WTC11 (cell line): ENCODE measurements at regions not wholly inside any gene's neighbourhood (a gene's known extent, or its start where the extent isn't known, plus 50 kb on each side); places are given as distances from the start of the nearest gene placed in this dataset.

ENCODE experiments used
- ATAC-seq: fragments of 200-7000 bp; cut with Tn5 transposase; 2 replicates; pipeline ENCODE4 v1.10.0; 2021; ENCODE audit warnings: mild to moderate bottlenecking, moderate library complexity
- CTCF ChIA-PET: fragments of 300-600 bp; sonication (Branson Sonifier 250); formaldehyde crosslinking; loops from one replicate; lab custom pipeline; 2021; ENCODE audit warnings: antibody characterized with exemption; lab: Charles Lee
- POLR2A ChIA-PET: fragments of 350-600 bp; sonication (Branson Sonifier 250); formaldehyde crosslinking; loops from one replicate; lab custom pipeline; 2021; ENCODE audit warnings: antibody characterized with exemption; lab: Charles Lee
- DNase-seq: peaks from one replicate; pipeline ENCODE4 v3.0.0; 2021; ENCODE audit warnings: low spot score
- H3K27ac Mint-ChIP-seq: 2 replicates; pipeline ENCODE4 v1.8.0; 2021; ENCODE audit warnings: mixed read lengths
- H3K27me3 Mint-ChIP-seq: 2 replicates; pipeline ENCODE4 v1.8.0; 2021; ENCODE audit warnings: low read depth, mild to moderate bottlenecking, moderate library complexity, mixed read lengths
- H3K36me3 Mint-ChIP-seq: 2 replicates; pipeline ENCODE4 v1.8.0; 2021; ENCODE audit warnings: mixed read lengths
- H3K4me1 Mint-ChIP-seq: 2 replicates; pipeline ENCODE4 v1.8.0; 2022; ENCODE audit warnings: mixed read lengths
- H3K4me3 Mint-ChIP-seq: 2 replicates; pipeline ENCODE4 v1.8.0; 2021; ENCODE audit warnings: mild to moderate bottlenecking, moderate library complexity, mixed read lengths
- H3K9me3 Mint-ChIP-seq: 2 replicates; pipeline ENCODE4 v1.8.0; 2021; ENCODE audit warnings: mixed read lengths
- ATF1 ChIP-seq: sonication (generic); formaldehyde crosslinking; IDR thresholded peaks from 2 replicates; pipeline ENCODE4 v1.8.1; 2023; ENCODE audit warnings: mild to moderate bottlenecking, moderate library complexity, missing genetic modification reagents
- ATF6 ChIP-seq: sonication (generic); formaldehyde crosslinking; IDR thresholded peaks from 2 replicates; pipeline ENCODE4 v1.8.1; 2023; ENCODE audit warnings: mild to moderate bottlenecking, missing genetic modification reagents
- E2F5 ChIP-seq: sonication (generic); formaldehyde crosslinking; IDR thresholded peaks from 2 replicates; pipeline ENCODE4 v1.8.1; 2022; ENCODE audit warnings: mild to moderate bottlenecking, moderate library complexity, missing genetic modification reagents
- HMGA2 ChIP-seq: fragments of 250-450 bp; sonication (Bioruptor Pico); IDR thresholded peaks from 2 replicates; pipeline ENCODE4 v1.4.0; 2021; ENCODE audit warnings: mild to moderate bottlenecking, moderate library complexity
- JUN ChIP-seq: sonication (generic); formaldehyde crosslinking; IDR thresholded peaks from 2 replicates; pipeline ENCODE4 v1.8.0; 2023; ENCODE audit warnings: mild to moderate bottlenecking, missing genetic modification reagents
- MAX ChIP-seq: sonication (generic); formaldehyde crosslinking; IDR thresholded peaks from 2 replicates; pipeline ENCODE4 v1.8.0; 2022; ENCODE audit warnings: mild to moderate bottlenecking, missing genetic modification reagents
- MLX ChIP-seq: sonication (generic); formaldehyde crosslinking; IDR thresholded peaks from 2 replicates; pipeline ENCODE4 v1.8.1; 2023; ENCODE audit warnings: mild to moderate bottlenecking, missing genetic modification reagents, moderate library complexity
- MYBL2 ChIP-seq: sonication (generic); formaldehyde crosslinking; IDR thresholded peaks from 2 replicates; pipeline ENCODE4 v1.8.1; 2023; ENCODE audit warnings: mild to moderate bottlenecking, moderate library complexity, missing genetic modification reagents
- NFATC4 ChIP-seq: fragments of 250-450 bp; sonication (Bioruptor Pico); IDR thresholded peaks from 2 replicates; pipeline ENCODE4 v1.9.0; 2021; ENCODE audit warnings: mild to moderate bottlenecking
- NR1H2 ChIP-seq: sonication (generic); formaldehyde crosslinking; IDR thresholded peaks from 2 replicates; pipeline ENCODE4 v1.9.0; 2021; ENCODE audit warnings: mild to moderate bottlenecking, moderate library complexity, missing genetic modification reagents
- NR3C1 ChIP-seq: sonication (generic); formaldehyde crosslinking; conservative IDR thresholded peaks from 2 replicates; pipeline ENCODE4 v1.8.1; 2023; ENCODE audit warnings: low read depth, mild to moderate bottlenecking, missing genetic modification reagents
- SMAD4 ChIP-seq: sonication (generic); formaldehyde crosslinking; IDR thresholded peaks from 2 replicates; pipeline ENCODE4 v1.8.0; 2022; ENCODE audit warnings: mild to moderate bottlenecking, missing genetic modification reagents
- SOX15 ChIP-seq: fragments of 250-450 bp; sonication (Bioruptor Pico); IDR thresholded peaks from 2 replicates; pipeline ENCODE4 v1.9.0; 2021; ENCODE audit warnings: mild to moderate bottlenecking
- ZBTB21 ChIP-seq: sonication (generic); formaldehyde crosslinking; IDR thresholded peaks from 2 replicates; pipeline ENCODE4 v1.8.1; 2023; ENCODE audit warnings: mild to moderate bottlenecking, missing genetic modification reagents, borderline replicate concordance
- ZNF263 ChIP-seq: sonication (generic); formaldehyde crosslinking; IDR thresholded peaks from 2 replicates; pipeline ENCODE4 v1.8.1; 2022; ENCODE audit warnings: low read depth, mild to moderate bottlenecking, moderate library complexity, missing genetic modification reagents
- ZNF423 ChIP-seq: fragments of 250-450 bp; sonication (Bioruptor Pico); IDR thresholded peaks from 2 replicates; pipeline ENCODE4 v2.1.2; 2022; ENCODE audit warnings: mild to moderate bottlenecking, moderate library complexity
- ZNF425 ChIP-seq: fragments of 250-450 bp; sonication (Bioruptor Pico); conservative IDR thresholded peaks from 2 replicates; pipeline ENCODE4 v1.9.0; 2021; ENCODE audit warnings: mild to moderate bottlenecking
- ZNF512 ChIP-seq: sonication (generic); formaldehyde crosslinking; IDR thresholded peaks from 2 replicates; pipeline ENCODE4 v1.8.1; 2022; ENCODE audit warnings: missing genetic modification reagents, borderline replicate concordance

GRCh38 chr6:93918258-93918657 is 498.9 kb upstream of the EPHA7 start:
- Mint-ChIP-seq H3K4me3 (no peak overlapping the region), H3K27me3 (no peaks in the 10 kb centered on the region), H3K4me1 (peaks cover 4% of the 10 kb centered on the region), H3K9me3 (peaks cover 14% of the 10 kb centered on the region), H3K36me3 (0 out of 2 replicates have a peak, but pooled peaks cover 3% of the 10 kb centered on the region), H3K27ac (no peak overlapping the region)
- no peak for ATAC-seq
- POLR2A ChIA-PET, result no interaction called here
- CTCF ChIA-PET, result no interaction called here
- no peak for TF ChIP-seq JUN (CRISPR knock-in tag)
- no peak for TF ChIP-seq NFATC4 (CRISPR knock-in tag)
- no peak for TF ChIP-seq NR3C1 (CRISPR knock-in tag)
- no peak for TF ChIP-seq NR1H2
- TF ChIP-seq ZNF263 (CRISPR knock-in tag), result no peak
- no peak for TF ChIP-seq ATF6 (CRISPR knock-in tag)
- no peak for TF ChIP-seq ZNF423 (CRISPR knock-in tag)
- no peak for TF ChIP-seq ZNF512 (CRISPR knock-in tag)
- no peak for TF ChIP-seq ATF1
- no peak for TF ChIP-seq HMGA2 (CRISPR knock-in tag)
- DNase-seq, result no peak

- H3K4me3 Mint-ChIP-seq, result no peak overlapping the region
- H3K4me1 Mint-ChIP-seq, result peaks cover 4% of the 10 kb centered on the region
- peaks cover 14% of the 10 kb centered on the region for H3K9me3 Mint-ChIP-seq
- DNase-seq (no peak), ATAC-seq (no peak)
- H3K27me3 Mint-ChIP-seq, result no peaks in the 10 kb centered on the region
- POLR2A ChIA-PET, result interaction anchor here (0.6 kb wide), 1 partner anchor 11 kb away, joined by 5 read pairs; no protein-coding TSS in a partner anchor
- TF ChIP-seq E2F5 (CRISPR knock-in tag), result no peak
- TF ChIP-seq ZBTB21, result no peak
- TF ChIP-seq MAX (CRISPR knock-in tag), result no peak
- TF ChIP-seq ZNF425 (CRISPR knock-in tag), result no peak
- no peak for TF ChIP-seq SOX15 (CRISPR knock-in tag)
- no peak for TF ChIP-seq MLX (CRISPR knock-in tag)
- no peak for TF ChIP-seq MYBL2
- no peak for TF ChIP-seq SMAD4
- no peak overlapping the region for H3K27ac Mint-ChIP-seq
- 0 out of 2 replicates have a peak, but pooled peaks cover 3% of the 10 kb centered on the region for H3K36me3 Mint-ChIP-seq
- CTCF ChIA-PET, result interaction anchor here (0.6 kb wide), 1 partner anchor 494 kb away, joined by 3 read pairs; no protein-coding TSS in a partner anchor
Measured at GRCh38 chr6:93917216-93917615, 497.9 kb upstream of the EPHA7 start.
